BJ (cell line): ENCODE measurements at regions not wholly inside any gene's neighbourhood (a gene's known extent, or its start where the extent isn't known, plus 50 kb on each side); places are given as distances from the start of the nearest gene placed in this dataset.

ENCODE experiments used
- CTCF ChIA-PET: fragments of 350-600 bp; formaldehyde crosslinking; extraction: SDS; loops from one replicate; lab custom pipeline; 2021; ENCODE audit warnings: antibody characterized with exemption, inconsistent platforms; lab: Yijun Ruan, JAX
- POLR2A ChIA-PET: fragments of 300-600 bp; sonication (Branson Sonifier 250); formaldehyde crosslinking; extraction: SDS; loops from one replicate; lab custom pipeline; 2021; ENCODE audit warnings: antibody characterized with exemption; lab: Charles Lee
- DNase-seq: peaks from one replicate; pipeline ENCODE4 v3.0.0-alpha.2; 2011; ENCODE audit warnings: low read depth
- H3K27me3 ChIP-seq: 2 replicates; pipeline ENCODE4 v1.6.0; 2011; ENCODE audit warnings: low read length; ENCODE audit not compliant: control insufficient read depth, insufficient read depth
- H3K36me3 ChIP-seq: 2 replicates; pipeline ENCODE4 v1.5.1; 2011; ENCODE audit warnings: low read length; ENCODE audit not compliant: control insufficient read depth, insufficient read depth
- H3K4me3 ChIP-seq: 2 replicates; pipeline ENCODE4 v1.5.1; 2011; ENCODE audit warnings: low read depth, mild to moderate bottlenecking, control low read depth, low read length
- CTCF ChIP-seq: IDR thresholded peaks from 2 replicates; pipeline ENCODE4 v1.5.1; 2011; ENCODE audit warnings: low read depth, mild to moderate bottlenecking, control low read depth, inconsistent platforms, low read length, moderate library complexity; ENCODE audit not compliant: insufficient read depth

GRCh38 chr3:165545059-165545458, 292.2 kb downstream of the BCHE start:
- no peak for TF ChIP-seq CTCF
- ChIA-PET POLR2A (no interaction called here), CTCF (no interaction called here)
- Histone ChIP-seq H3K36me3 (no peaks in the 10 kb centered on the region), H3K27me3 (no peaks in the 10 kb centered on the region), H3K4me3 (no peak overlapping the region)
- DNase-seq, result no peak

GRCh38 chr3:165544432-165544831, 292.8 kb downstream of the BCHE start:
- Histone ChIP-seq H3K4me3 (no peak overlapping the region), H3K27me3 (no peaks in the 10 kb centered on the region), H3K36me3 (no peaks in the 10 kb centered on the region)
- CTCF ChIA-PET, result no interaction called here
- no peak for DNase-seq
- POLR2A ChIA-PET, result no interaction called here
- TF ChIP-seq CTCF, result no peak

- Histone ChIP-seq H3K36me3 (no peaks in the 10 kb centered on the region), H3K27me3 (no peaks in the 10 kb centered on the region), H3K4me3 (no peak overlapping the region)
- TF ChIP-seq CTCF, result no peak
- ChIA-PET CTCF (interaction anchor here (0.7 kb wide), 2 partner anchors 19 to 30 kb away, joined by 3 read pairs; no protein-coding TSS in a partner anchor), POLR2A (no interaction called here)
- no peak for DNase-seq
Measured at GRCh38 chr3:165538166-165538565, 299.1 kb downstream of the BCHE start.

DNA sequence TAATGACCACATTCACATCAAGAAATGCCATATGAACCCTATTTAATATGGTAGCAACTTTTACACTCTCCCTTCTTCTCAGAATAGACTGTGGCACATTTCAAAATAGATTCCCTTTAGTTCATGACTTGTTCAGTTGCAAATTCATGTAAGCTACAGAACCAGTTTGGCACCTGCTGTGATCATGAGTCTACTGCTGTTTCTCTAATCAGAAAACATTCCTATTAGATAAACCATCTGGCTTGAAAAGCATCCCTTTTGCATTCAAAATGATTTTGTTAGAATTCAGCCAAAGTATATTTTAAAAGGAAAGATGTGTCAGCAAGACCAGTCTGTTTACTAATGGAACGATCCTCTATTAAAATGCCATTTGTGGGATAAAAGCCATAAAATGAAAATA, 304.4 kb downstream of the BCHE start:
- H3K4me3 ChIP-seq, result no peak overlapping the region
- POLR2A ChIA-PET, result no interaction called here
- no peaks in the 10 kb centered on the region for H3K27me3 ChIP-seq
- H3K36me3 ChIP-seq, result no peaks in the 10 kb centered on the region
- CTCF ChIA-PET, result no interaction called here
- no peak for DNase-seq
- TF ChIP-seq CTCF, result no peak

GRCh38 chr3:165529451-165529850, 307.8 kb downstream of the BCHE start:
- no peak overlapping the region for H3K4me3 ChIP-seq
- no peak for DNase-seq
- H3K36me3 ChIP-seq, result no peaks in the 10 kb centered on the region
- no peaks in the 10 kb centered on the region for H3K27me3 ChIP-seq
- ChIA-PET POLR2A (no interaction called here), CTCF (no interaction called here)
- TF ChIP-seq CTCF, result no peak
